Loucy (cell line): ENCODE measurements at regions not wholly inside any gene's neighbourhood (a gene's known extent, or its start where the extent isn't known, plus 50 kb on each side); places are given as distances from the start of the nearest gene placed in this dataset.

Experiments
- EZH2phosphoT487 ChIP-seq: fragments of 200-600 bp; IDR thresholded peaks from 2 replicates; pipeline ENCODE4 v1.6.1; 2018; ENCODE audit warnings: antibody characterized with exemption, mild to moderate bottlenecking, moderate library complexity, borderline replicate concordance
- TF ChIP-seq, protein P1 (sequence below): fragments of 200-600 bp; sonication (generic); conservative IDR thresholded peaks from 2 replicates; pipeline ENCODE4 v1.5.1; 2014; ENCODE audit warnings: mild to moderate bottlenecking, antibody characterized with exemption, low read length

- TF ChIP-seq, protein P1, sequence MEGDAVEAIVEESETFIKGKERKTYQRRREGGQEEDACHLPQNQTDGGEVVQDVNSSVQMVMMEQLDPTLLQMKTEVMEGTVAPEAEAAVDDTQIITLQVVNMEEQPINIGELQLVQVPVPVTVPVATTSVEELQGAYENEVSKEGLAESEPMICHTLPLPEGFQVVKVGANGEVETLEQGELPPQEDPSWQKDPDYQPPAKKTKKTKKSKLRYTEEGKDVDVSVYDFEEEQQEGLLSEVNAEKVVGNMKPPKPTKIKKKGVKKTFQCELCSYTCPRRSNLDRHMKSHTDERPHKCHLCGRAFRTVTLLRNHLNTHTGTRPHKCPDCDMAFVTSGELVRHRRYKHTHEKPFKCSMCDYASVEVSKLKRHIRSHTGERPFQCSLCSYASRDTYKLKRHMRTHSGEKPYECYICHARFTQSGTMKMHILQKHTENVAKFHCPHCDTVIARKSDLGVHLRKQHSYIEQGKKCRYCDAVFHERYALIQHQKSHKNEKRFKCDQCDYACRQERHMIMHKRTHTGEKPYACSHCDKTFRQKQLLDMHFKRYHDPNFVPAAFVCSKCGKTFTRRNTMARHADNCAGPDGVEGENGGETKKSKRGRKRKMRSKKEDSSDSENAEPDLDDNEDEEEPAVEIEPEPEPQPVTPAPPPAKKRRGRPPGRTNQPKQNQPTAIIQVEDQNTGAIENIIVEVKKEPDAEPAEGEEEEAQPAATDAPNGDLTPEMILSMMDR, result no peak
- no peak for TF ChIP-seq EZH2phosphoT487
Measured at GRCh38 chr2:41475959-41476358, 571.9 kb upstream of the PKDCC start.
